Activated naive CD4-positive, alpha-beta T cell treated with Interleukin-2 at 50 U/mL for 16 hours (primary cell): ENCODE measurements at regions not wholly inside any gene's neighbourhood (a gene's known extent, or its start where the extent isn't known, plus 50 kb on each side); places are given as distances from the start of the nearest gene placed in this dataset.
"Not testable (repeated sequence)": the region's sequence is repeated elsewhere in the genome, so short reads cannot be mapped to it uniquely, and the experiment has no call there.

Experiments
- DNase-seq: peaks from one replicate; pipeline ENCODE4 v3.0.0-alpha.2; 2020

DNA sequence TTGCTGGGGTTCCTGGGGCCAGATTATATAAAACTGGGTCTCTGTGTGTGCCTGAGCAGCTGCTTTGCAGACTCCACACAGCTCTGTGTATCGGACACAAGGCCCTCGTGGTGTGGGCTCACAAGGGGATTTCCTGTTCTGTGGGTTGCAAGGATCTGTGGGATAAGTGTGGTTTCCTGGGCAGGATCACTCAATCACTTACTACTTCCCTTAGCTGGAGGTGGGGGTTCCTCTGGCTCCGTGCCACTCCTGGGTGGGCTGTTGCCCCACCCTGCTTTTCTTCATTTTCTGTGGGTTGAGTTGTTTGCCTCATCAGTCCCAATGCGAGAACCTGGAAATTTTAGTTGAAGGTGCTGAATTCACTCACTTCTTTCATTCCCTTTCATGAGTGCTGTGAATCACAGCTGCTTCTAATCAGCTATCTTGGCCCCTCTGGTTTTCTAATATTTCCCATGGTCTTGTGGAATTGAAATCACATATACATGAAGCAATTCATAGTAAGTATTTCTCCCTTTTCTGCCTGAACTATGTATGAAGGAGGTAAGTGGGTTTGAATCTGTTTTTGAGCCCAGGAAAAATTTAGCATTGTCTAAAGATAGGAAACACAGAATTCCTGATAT, 196.3 kb downstream of the DCDC2C start:
- DNase-seq: no peak

- no peak for DNase-seq
These were observed 198.8 kb downstream of the DCDC2C start for GRCh38 chr2:3902131-3902530.

DNA sequence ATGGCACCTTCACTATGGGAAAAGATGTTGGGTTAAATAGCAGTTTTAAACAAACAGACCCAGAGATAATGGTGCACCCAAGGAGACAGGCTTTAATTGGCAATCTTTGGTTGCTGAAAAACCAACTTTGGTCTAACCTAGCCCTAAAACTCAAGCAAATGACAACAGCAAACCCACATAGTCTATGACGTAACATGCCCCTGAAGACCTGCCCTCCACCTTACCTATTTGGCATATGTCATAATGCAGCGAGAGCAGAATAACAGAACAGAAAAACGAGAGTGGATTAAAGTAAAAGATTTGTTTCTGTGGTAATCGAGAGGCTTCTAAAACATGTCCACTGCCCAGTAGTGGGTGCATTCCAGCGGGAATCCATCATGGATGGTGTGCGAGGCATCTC, 200.7 kb downstream of the DCDC2C start:
- DNase-seq: no peak

DNA sequence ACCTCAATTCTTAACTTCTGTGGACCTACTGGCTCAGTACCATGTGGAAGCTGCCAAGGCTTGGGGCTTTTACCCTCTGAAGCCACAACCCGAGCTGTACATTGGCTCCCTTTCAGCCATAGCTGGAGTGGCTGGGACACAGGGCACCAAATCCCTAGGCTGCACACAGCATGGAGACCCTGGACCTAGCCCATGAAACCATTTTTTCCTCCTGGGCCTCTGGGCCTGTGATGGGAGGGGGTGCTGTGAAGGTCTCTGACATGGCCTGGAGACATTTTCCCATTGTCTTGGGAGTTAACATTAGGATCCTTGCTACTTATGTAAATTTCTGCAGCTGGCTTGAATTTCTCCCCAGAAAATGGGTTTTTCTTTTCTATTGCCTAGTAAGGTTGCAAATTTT, 205.1 kb downstream of the DCDC2C start:
- DNase-seq: not testable (repeated sequence)

DNA sequence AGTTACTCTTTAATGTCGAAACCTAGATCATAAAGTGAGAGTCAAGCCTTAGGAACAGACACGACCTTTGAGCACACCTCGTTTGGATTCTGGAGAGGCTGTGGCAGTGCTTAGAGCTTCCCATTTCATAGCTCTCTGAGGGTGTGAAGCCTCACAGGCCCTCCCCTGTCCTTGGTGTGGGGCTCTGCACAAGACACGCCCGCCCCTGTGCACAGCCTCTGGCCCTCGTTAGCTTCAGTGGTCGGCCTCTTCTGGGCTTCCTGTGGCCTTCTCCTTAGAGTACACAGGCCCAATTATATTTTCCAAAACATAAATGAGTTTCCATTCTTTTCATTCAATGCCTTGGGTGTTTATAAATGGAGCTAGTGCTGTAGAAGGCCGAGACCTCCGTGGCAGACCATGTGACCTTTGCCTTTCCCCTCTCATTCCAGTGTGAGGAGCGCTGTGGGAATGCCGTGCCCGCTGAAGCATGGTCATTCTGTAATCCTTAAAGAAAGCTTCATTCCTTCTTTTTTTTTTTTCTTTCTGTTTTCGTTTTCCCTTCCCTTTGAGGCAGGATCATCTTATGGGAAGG, 208.6 kb downstream of the DCDC2C start:
- DNase-seq: no peak

DNA sequence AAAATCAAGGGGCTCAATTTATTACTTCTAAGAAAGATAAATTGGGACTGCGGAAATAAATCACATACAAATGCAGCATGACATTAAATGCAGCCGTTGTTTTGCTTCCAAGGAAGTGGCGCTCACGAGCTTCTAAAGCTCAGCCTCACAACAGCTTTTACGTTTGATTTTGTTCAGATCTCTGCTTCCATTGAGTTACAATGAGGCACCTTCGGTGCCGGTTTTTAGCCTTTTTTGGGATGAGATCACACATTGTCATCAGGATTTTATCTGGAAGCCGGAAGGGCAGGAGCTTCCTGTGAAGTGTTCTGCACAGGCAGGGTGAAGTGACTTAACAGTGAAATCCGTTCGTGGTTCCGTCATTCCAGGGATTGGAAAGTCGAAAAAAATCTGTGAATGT, 209.8 kb downstream of the DCDC2C start:
- DNase-seq: no peak

DNA sequence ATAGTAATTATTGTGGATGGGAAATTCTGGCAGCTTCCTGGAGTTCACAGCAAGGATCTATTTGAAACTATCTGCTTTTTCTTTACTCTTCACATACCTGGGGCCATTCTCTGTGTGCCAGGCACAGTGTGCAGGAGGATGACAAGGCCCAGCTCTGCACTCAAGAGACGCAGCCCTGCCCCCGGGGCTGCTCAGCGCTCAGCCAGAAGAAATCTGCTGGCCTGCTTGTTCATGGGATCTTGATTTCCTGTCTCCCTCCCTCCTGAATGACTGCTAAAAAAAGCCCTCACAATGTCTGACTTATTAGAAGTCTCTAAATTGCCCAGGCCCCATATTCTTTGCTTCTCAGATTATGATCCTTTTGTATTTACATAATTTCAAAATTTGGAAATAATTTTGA, 210.9 kb downstream of the DCDC2C start:
- no peak for DNase-seq

GRCh38 chr2:3927031-3927430, 223.7 kb downstream of the DCDC2C start:
- no peak for DNase-seq

DNA sequence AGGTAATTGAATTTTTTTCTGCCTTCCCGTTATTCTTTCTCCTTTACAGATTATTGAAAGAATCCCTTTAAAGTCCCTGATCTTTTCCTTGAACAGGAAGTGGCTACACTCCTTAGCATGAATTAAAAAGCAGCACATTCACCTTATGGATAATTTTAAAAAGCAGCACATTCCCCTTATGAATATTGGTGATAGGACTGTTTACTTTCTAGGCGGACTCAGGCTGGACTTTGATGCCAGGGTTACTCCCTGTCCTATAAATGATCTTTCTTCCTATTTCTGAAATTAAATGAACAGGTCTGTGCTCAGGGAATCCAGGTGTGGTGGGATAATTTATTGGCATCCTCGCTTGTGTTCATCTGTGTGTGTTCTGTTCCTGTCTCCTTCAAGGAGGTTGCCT, 226.0 kb downstream of the DCDC2C start:
- no peak for DNase-seq

DNA sequence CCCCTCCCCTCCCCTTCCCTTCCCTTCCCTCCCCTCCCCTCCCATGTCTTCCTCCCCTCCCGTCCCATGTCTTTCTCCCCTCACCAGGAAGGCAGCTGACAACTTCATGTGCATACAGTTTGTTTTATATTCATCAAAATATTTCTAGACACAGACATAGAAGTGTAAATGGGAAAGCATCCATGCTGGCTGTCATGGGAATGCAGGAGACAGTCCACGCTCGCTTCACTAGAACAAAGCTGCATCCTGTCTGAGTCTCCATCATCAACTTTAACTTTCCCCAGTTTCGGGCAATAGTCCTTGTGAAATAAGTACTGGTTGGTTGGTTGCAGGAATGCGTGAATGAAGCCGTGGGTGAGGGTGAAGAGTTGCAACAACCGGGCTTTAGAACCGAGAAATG, 226.9 kb downstream of the DCDC2C start:
- DNase-seq: no peak

DNA sequence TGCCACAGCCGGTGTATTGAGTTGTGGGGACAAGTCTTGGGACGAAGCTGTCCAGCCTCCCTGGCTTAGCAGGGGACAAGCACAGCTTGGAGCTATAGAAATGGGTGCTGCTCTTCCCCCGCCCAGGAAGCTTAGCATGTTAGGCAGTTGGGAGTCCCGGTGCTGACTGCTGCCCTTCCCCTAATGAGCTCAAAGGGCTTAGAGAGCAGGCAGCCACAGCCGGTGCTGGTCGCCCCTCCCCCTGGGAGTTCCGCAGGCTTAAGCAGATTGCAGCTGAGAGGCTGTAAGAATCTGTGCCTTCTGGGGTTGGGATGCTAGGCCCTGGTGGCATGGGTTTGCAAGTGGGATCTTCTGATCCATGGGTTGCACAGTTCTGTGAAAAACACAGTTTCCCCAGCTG, 237.3 kb downstream of the DCDC2C start:
- DNase-seq: no peak

DNA sequence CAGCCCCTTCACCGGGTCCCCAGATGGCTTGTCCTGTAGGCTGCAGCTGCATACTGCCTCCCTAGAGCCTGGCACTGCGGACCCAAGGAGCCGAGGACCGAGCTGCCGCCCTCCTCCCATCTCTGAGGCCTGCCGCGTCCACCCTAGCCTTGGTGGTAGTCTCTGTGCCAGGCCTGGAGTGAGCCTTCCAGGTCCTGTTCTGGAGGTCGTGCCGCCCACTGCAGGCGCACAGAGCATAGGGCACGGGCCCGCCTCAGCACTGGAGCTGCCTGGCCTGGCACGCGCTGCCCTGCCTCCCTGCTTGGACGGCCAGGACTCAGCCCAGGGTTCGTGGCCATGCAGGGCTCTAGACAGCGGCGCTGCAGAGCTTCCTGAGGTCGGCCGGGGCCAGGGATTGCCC, 239.5 kb downstream of the DCDC2C start:
- no peak for DNase-seq

DNA sequence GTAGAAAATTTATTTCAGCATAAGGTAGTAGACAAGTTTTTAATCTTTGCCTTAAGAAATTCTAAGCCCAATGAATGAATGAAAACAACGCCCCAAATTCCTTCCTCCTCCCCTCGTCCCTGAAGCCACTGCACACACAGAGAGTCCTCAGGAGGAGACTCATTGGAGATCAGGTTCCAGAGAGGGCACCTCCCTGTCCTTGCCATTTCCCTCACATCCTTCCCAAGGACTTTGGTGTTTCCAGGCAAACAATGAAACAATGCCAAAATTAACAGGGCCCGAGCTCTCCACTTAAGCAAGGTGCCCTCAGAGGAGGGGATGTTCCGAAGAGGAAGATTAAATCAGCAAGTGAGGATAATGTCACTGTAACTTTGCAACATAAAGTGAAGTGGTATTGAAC, 240.7 kb downstream of the DCDC2C start:
- DNase-seq: no peak

- DNase-seq: no peak
These were observed 241.5 kb downstream of the DCDC2C start for GRCh38 chr2:3944841-3945240.

DNA sequence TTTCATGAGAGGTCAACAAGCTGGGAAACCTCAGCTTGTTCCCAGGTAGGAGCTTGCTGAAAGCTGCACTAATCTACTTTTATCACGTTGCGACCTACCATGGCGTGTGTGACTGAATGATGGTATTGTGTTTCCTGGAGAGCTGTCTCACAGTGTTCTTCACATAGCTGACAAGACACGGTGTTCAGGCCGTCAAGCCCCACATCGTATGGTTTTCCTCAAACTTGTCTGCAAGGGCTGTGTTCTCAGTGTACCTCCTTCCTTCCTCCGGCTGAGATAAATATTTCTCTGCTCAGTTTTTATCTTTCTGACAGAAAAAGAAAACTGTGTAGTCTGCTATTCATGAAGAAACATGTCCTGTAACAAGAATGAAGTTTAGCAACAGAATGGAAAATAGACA, 244.8 kb downstream of the DCDC2C start:
- no peak for DNase-seq

GRCh38 chr2:3951131-3951954, 248.0 kb downstream of the DCDC2C start:
- DNase-seq: no peak

DNA sequence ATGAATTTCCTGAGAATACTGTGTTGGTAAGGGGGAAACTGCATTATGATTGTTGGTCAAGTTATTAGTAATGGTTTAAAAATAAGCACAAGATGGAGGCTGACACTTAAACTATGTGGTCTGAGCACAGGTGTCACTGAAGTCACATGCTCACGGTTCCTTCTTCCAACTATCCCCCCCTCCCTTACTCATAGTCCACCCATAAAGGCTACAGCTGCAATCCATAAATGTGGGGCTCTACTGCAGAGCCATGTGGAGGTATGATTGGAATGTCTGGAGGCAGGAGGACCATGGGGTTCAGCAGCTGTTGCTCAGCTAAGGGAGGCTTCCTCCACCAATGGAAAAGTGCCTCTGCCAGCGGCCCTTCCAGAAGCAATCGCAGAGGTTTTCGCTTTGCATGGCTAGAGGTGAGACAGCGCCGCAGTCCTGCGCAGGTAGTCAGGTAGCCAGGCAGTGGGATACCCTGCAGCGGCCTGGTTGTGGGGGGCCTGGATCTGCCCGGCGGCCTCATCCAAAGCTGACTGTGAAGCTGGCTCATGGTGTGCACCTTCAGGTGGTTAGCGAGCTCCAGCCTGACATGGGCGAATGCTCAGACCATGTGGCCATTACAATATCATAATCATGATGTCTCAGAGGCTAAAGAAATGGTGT, 249.6 kb downstream of the DCDC2C start:
- DNase-seq: no peak

DNA sequence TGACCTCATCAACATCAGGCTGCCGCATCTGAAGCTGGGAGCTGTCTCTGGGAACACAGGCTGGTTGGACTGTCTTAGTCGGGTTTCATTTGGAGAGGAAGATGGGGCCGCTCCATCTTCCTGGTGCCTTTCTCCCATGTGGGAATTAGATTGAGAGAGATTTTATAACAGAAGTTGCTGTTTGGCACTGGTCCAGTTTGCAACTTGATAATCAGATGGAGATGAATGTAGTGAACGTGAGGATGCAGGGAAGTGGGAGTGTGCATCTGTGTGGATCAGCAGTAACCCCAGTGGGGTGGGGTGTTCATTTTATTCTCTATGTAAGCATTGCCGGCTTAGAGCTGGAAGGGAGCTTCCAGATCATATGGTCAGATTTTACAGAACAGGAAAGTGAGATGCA, 250.9 kb downstream of the DCDC2C start:
- no peak for DNase-seq

DNA sequence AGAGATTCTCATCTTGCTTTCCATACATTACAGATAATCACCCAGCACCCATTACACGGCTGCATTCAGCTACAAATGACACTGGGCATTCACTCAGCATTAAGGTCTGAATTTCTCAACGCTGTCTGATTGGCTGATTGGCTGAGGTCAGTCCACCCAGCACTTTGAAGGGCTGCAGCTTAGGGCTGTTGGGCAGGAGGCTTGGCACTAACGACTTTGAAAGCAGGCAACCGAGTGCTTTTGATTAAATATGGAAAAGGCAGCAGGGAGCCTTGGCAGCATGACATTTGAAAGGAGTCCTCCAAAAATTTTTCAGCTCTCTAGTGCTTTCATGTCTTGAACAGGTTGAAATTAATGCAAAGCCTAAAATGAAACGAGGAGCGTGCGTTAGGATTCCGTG, 253.0 kb downstream of the DCDC2C start:
- no peak for DNase-seq

DNA sequence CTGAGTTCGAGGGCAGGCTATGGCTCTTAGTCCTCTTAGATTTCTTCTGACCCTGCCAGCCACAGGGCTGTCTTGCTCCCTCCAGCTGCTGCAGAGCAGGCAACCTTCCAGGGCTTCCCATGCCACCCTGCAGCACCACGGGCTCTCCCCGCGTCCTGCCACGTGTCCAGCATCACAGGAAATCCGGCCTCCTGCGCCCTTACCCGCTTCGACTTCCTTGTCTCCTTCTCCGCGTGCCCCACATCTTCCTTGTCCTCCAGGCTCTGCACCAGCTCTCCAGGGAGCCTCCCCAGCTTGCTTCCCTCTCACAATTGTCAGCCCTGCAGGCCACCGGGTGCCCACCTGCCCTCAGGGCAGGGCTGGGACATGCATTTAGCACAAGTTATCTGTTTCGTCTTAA, 253.5 kb downstream of the DCDC2C start:
- DNase-seq: no peak

- DNase-seq: no peak
These were observed 255.1 kb downstream of the DCDC2C start for GRCh38 chr2:3958465-3958864.

GRCh38 chr2:3958969-3959368, 255.6 kb downstream of the DCDC2C start:
- no peak for DNase-seq

GRCh38 chr2:3959372-3959771, 256.0 kb downstream of the DCDC2C start:
- no peak for DNase-seq

- DNase-seq: no peak
These were observed 256.7 kb downstream of the DCDC2C start for GRCh38 chr2:3960106-3960505.
